ENCODE measurements at regions not wholly inside any gene's neighbourhood (a gene's known extent, or its start where the extent isn't known, plus 50 kb on each side); places are given as distances from the start of the nearest gene placed in this dataset.

DNA sequence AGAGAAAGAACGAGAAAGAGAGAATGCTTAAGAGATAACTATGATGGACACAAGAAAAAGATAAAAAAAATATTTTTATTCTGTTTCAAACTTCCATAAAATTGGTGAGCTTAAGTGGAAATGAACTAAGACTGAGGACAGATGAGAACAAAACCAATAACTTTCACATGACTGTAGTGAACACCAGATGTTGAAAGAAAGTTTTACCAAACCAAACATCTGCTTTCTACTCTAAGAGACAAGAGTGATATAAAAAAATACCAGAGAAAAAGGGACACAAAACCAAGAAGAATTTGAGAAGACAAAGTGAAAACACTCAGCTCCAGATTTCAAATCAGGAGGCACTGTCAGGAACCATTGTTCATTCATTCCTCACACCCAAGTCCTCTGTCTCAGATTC lies 147.9 kb downstream of the IMPG2 start:
- in situ Hi-C loops (cut with HindIII; ENCODE audit: low sequenced_read_pairs) = no loop called here

DNA sequence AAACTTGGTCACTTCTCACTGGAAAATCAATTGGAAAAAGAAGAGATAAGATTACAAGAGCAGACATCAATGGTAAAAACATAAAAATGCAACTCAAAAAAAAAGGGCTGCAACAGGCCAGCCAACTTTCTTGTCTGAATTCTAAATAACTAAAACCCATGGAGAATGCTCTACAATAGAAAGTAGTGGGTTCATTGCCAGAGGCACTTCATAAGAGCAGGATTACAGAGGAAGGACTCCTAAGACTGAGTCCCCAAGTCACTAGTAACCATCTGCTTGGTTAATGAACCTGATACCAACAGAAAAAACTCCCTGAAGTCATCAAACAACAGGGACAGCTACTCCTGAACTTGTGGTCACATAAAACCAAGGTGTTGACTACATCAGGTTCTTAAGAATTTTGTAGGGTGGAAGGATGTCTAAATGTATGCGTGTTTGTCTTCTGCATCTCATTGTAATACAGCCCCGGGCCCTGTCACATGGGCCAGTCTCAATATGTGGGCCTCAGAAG lies 148.6 kb downstream of the IMPG2 start:
- in situ Hi-C loops (cut with HindIII; ENCODE audit: low sequenced_read_pairs) = no loop called here

DNA sequence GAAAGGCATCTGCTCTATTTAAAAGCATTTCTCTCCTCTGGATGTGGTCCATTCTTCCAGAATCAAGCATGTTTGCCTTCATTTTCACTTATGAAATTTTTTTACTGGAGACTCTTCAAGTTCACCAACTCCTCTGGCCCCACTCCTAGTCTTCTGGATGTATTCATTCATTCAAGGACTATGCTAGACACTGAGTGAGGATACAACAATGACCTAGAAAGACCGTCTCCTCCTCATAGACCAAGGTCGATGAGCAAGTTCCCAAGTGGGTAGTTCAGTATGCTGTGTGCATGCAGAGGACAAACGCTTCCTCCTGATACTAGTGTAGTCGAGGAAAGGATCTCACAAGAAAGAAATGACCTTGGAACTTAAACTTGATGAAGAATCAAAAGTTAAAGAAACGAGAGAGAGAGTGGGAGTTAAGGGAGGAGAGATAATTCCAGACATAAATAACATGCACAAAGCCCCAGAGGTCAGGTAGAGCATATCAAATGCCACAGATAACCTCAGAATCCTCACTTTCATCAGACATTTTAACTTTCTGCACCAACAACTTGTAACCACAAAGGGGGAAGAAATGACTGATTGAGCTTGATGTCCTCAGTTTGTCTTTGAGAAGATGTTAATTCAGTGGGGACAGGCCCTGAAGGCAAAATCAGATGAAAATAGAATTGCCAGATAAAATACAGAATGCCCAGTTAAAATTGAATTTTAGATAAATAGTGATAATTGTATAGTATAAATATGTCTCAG lies 149.4 kb downstream of the IMPG2 start:
- in situ Hi-C loops (cut with HindIII; ENCODE audit: low sequenced_read_pairs) = no loop called here

DNA sequence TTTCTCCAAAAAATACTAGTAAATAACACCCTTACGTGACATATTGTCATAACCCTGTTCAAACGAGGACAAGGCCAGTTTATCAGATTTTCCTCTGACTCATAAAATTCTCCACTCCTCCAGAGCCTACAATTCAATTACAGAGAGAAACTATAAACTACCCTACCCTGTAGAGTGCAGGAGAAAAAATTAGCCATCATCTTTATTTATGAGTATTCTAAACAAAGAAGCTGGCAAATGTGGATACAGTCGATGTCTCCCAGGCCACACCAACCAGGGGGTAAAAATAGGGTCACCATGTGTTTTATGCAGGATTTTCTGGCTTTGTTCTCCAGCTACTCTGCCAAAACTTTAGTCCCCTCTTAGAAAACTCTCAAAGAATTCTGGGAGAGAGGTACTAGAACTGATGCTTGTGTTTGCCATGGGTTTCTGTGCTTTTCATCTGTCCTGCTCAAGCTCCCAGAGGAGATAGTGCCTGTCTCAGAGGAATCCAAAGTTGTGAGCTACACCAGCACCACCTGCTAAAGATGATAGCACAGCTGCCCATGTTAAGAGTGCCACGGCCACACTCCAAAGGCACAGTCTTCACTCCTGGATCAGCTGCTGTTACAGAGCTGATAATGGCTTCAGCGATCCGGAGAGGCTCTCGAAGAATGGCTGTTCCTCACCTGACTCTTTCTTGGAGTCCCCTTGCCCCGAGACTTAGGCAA lies 150.2 kb downstream of the IMPG2 start:
- in situ Hi-C loops (cut with HindIII; ENCODE audit: low sequenced_read_pairs) = no loop called here

DNA sequence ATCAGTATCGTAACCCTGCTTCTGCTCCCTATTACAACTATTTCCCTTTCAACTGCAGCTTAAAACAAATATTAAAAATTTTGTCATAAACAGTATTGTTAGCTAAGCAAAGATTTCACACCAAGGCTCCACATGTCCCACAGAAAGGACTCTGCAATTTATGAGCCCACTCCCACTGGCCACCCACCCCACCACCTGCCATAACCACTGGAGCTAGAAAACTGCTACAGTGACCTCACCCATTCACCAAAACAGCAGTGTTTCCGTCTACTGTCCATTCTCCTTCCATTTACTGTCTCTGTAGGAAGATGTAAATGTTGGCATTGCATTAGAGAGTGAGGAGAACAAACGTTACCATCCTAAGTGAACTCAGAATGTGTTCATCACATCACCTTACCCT lies 150.9 kb downstream of the IMPG2 start:
- in situ Hi-C loops (cut with HindIII; ENCODE audit: low sequenced_read_pairs) = loop anchor here (5.0 kb wide), 1 partner anchor 52 kb away; no protein-coding TSS in a partner anchor

DNA sequence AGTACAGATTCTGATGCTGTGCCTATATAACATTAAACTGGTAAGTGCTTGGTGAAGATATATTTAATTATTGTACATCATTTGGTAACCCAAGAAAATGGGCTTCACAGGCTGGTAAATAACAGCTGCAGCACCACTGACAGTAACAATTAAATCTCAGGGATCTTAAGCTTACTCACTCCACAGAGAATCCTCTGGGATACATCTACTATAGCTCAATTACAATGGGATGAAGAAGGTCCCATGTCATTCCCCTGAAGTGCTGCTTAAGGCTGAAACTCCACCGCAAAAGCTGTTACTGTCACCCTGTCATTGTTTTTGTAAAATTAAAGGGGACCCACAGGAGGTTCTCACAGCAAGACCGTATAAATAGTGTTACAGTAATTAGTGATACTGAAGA lies 153.0 kb downstream of the IMPG2 start:
- in situ Hi-C loops (cut with HindIII; ENCODE audit: low sequenced_read_pairs) = loop anchor here (5.0 kb wide), 1 partner anchor 50 kb away; no protein-coding TSS in a partner anchor

DNA sequence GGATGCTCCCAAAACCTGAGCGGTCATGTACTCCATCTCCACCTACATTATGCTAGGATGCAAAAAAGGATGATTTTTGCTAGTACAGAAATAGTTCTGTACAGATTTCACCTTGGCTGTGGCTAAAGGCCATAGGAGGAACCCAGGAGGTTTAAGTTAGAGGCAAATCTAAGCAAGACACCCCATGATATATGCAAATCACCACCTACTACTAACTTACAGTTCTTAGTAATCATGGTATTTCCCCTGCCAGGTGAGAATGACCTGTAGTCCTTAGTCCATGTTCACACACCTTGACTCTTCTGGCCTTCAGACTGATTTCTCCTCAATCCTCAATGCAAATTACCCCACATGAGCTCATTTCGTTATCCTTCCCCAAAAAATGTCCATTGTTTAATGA lies 154.2 kb downstream of the IMPG2 start:
- in situ Hi-C loops (cut with HindIII; ENCODE audit: low sequenced_read_pairs) = loop anchor here (5.0 kb wide), 1 partner anchor 49 kb away; no protein-coding TSS in a partner anchor

DNA sequence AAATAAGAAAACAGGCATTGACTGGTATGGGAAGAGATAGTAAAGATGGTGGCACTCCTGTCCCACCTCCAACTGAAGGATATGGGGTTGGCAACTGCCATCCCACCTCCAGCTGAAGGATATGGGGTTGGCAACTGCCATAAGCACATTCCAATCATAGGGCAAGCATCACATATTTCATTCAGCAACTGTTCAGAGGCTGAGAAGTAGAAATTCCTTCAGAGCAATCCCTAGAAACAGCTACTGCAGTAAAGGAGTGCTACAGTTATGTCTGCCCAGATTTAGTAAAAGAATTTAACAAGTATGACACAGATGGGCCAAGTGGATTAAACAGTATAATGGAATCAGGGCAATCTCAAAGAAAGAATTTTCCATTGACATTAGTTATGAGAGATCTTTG lies 156.8 kb downstream of the IMPG2 start:
- in situ Hi-C loops (cut with HindIII; ENCODE audit: low sequenced_read_pairs) = no loop called here

DNA sequence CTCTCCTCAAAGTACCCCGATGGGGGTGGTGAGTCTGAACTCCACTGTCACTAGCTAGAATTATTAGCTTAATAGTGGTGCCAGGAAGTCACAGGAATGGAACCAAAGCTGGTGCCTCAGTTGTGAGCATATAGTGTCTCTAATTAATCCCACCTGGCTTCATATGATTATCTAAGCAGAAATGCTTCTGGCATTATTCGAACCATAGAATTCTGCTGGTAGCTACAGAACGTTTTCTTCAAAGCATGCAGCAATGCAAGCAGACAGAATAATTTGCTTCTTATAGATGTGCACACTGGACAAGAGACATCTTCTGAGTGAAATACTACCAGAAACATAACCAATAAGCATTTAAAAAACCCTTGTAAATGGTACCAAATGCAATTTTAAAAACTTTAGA lies 160.9 kb downstream of the IMPG2 start:
- in situ Hi-C loops (cut with HindIII; ENCODE audit: low sequenced_read_pairs) = no loop called here

DNA sequence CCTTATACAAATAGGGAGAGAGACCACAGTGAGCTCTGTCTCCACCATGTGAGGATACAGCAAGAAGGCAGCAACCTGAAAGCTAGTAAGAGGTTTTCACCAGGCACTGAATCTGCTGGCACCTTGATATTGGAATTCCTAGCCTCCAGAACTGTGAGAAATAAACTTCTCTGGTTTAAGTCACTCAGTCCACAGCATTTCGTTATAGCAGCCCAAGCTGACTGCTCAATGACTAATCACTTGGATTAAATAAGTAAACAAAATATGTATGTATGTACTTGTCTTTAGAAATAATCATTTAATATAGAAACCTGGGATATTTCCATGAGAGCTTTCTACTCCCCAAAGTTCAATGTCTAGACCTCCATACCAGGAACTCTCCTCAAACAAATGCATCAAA lies 162.0 kb downstream of the IMPG2 start:
- in situ Hi-C loops (cut with HindIII; ENCODE audit: low sequenced_read_pairs) = no loop called here

DNA sequence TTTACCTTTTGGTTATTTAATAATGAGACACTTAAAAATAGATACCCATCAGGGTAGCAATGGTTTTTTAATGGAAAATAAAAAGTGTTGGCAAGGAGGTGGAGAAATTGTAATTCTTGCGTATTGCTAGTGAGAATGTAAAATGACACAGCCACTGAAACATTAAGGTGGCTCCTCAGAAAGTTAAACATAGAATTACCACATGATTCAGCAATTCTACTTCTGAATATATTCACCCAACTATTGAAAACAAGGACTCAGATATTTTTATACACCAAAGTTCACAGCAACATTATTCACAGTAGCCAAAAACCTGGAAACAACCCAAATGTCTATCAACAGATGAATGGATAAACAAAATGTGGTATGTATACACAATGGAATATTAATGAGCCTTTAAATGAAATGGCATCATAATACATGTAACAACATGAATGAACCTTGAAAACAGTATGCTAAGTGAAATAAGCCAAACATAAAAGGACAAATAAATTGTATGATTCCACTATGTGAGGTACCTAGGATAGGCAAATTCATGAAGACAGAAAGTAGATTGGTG lies 163.5 kb downstream of the IMPG2 start:
- in situ Hi-C loops (cut with HindIII; ENCODE audit: low sequenced_read_pairs) = no loop called here

DNA sequence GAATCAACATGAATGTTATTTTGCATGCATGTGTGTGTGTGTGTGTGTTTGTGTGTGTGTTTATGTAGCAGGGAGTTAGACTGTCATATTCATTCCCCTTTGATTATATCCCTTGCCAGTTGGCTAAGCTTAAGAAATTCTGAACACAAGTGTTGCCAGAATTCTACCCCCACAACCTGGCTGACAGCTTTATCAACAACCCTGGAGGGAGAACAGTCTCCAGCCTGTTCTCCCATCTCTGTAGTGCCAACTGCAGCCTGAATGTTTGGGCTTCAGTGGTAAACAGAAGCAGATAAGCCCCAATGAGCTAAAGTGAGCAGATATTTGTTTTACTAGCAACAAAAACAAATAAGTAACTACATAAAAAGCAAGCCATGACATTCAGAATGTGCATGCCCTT lies 162.6 kb upstream of the ABI3BP start:
- in situ Hi-C loops (cut with HindIII; ENCODE audit: low sequenced_read_pairs) = no loop called here

DNA sequence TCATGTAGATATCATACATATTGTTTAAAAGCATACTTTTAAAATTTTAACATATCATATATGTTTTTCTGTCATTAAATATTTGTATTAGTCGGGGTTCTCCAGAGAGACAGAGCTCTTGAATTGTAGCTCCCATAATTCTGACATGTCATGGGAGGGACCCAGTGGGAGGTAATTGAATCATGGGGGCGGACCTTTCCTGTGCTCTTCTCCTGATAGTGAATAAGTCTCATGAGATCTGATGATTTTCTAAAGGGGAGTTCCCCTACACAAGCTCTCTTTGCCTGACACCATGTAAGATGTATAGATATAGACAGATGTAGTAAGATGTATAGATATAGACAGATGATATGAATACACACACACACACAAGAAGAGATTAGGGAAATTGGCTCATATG lies 161.2 kb upstream of the ABI3BP start:
- in situ Hi-C loops (cut with HindIII; ENCODE audit: low sequenced_read_pairs) = no loop called here

DNA sequence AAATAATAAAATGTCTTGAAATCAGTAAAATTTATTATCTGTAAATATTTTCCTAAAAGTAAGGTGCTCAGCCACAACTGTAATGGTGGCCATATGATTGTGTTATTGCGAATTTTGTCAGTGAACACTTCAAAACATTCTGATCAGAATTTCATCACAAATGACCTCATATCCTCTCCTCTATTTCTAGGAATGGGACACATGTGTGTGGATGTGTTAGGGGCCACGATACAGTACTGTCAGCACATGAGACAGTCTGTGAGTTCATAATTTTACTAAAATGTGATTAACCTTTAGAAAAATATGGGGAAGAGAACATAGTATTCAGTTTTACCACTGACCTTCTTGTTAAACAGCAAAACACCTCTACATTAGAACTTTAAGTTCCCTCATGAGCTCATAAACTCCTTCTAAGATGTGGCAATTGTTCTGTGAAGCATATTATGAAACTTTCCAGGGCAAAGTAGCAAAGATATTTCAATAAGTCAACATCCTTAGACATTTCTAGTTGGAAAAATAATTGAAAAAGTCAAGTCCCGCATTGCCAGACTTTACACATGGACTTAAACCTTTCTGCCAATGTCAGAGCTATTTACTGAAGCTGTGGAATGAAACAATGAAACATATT lies 158.2 kb upstream of the ABI3BP start:
- in situ Hi-C loops (cut with HindIII; ENCODE audit: low sequenced_read_pairs) = no loop called here

DNA sequence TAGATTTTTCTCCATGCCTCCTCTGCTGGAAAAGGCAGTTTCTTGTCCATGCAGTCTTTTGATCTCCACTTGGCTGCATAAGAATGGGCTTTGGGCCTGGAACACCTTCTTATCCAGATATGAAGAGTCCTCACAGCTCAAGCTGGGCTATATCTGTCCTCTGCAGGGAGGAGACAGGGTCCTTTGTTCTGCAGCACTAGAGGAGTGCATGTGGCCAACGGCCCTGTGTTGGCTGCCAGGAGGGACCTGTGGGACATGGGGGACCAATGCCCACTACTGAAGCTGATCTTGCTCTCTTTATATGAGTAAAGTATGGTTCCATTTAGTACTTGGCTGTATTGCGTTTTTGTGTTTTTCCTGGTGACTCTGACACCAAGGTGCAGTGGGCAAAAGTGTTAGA lies 157.3 kb upstream of the ABI3BP start:
- in situ Hi-C loops (cut with HindIII; ENCODE audit: low sequenced_read_pairs) = no loop called here

DNA sequence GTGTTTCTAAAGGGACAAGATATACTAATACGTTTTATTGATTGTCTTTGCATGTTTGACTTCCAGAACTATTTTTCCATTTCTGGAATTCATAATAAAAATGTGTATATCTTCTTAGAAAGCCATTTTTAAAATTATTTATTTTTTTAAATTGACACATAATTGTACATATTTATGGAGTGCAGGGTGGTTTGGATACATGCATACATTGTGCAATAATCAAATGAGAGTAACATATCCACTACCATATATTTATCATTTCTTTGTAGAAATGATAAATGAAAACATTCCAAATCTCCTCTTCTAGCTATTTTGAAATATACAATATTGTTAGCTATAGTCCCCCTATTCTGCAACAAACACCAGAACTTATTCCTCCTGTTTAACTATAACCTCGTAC lies 156.5 kb upstream of the ABI3BP start:
- in situ Hi-C loops (cut with HindIII; ENCODE audit: low sequenced_read_pairs) = no loop called here

DNA sequence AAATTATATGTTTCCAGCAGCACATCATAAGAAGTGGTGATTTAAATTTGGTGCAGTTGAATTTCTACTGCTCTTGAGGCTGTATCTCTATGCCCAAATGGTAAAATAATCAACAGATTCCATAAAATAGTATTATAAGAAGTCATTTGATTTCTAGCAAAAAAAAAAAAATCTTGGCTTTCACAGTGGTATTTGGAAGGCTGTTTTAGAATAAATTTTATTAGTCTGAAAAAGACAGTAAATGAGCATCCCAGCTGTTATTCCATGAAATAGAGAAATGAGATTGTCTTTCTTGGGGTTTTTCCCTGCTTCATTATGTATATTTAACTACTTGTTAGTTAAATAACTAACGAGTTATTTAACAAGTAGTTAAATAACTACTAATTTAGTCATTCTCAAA lies 156.0 kb upstream of the ABI3BP start:
- in situ Hi-C loops (cut with HindIII; ENCODE audit: low sequenced_read_pairs) = no loop called here

DNA sequence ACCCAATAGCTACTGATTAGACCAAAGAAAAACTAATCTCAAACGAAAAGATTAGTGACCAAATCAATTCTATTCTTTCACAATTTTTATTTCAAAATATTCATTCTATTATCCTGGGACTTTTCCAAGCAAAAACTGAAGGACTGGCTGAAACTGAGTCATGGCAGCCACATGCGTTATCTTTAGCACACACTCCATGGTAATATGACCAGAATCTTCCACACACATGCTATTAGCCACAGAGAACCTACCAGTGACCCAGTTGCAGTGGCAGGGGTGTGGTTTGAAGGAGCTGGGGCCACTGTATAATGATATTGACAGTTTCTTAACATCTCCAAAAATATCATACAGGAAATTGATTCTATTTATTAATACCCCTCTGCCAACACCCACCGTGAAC lies 154.8 kb upstream of the ABI3BP start:
- in situ Hi-C loops (cut with HindIII; ENCODE audit: low sequenced_read_pairs) = no loop called here

DNA sequence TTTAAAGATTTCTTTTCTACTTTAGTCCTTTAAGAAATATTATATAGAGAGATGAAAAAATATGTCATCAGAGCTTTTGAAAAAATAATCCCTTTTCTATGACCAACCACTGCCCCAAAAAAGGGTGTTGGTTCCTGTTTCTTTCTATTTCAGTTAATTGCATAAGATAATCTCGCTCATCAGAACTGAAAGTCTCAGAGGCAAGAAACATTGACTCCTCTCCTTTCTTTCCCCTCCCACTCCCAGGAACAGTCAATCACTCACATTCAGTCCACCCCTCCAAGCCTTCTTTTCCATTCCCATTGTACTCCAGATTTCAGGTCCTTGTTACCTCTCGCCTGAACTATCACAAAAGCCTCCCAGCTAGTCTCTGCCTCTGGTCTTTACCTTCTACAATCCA lies 153.7 kb upstream of the ABI3BP start:
- in situ Hi-C loops (cut with HindIII; ENCODE audit: low sequenced_read_pairs) = no loop called here

DNA sequence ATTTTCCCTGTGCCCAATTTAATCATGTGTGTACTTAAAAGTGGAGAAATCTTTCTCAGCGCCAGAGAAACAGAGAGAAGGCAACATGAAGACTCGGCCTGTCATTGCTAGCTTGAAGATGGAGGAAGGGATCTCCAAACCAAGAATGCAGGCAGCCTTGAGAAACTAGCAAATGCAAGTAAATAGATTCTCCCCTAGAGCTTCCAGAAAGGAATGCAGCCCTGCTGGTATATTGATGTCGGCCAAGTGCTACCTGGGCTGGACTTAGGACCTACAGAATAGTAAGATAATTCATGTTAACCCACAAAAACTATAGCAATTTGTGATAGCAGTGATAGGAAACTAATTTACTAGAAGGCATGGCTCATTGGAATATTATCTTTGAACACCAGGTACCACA lies 150.9 kb upstream of the ABI3BP start:
- in situ Hi-C loops (cut with HindIII; ENCODE audit: low sequenced_read_pairs) = no loop called here

DNA sequence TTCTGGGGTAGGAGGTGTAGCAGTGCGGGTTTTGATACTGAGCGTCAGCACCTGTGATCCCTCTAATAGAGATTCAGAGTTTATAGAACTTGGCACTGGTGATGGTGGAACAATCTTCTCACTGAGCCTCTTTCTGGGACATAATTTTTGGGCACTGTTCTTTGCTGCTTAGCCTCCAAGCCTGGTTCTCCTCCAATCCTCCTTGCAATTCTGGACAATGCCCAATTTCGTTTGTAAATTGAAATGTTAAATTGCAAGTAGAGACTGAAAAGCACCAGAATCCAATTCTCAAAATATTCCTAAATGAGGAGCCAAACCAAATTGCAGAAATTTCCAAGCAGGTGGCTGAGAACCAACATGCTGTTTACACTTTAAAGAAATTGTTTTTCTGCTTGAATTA lies 149.8 kb upstream of the ABI3BP start:
- in situ Hi-C loops (cut with HindIII; ENCODE audit: low sequenced_read_pairs) = no loop called here

DNA sequence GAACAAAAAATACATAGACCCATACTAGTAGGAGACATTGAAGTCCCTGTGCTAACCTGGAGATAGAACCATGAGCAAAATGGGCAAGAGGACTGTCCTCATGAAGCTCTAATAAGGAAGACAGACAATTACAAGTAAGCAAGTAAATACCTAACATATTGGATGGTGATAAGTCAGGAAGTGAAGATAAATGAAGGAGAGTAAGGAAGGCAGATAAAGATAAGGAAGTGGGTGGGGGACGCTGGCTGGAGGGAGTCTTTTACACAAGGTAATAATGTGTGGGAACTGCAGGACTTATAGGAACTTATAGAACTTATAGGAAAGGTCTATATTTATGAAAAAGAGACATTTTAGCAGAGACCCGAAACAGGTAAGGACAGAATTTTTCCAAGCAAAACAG lies 148.9 kb upstream of the ABI3BP start:
- in situ Hi-C loops (cut with HindIII; ENCODE audit: low sequenced_read_pairs) = no loop called here
